GM23338 (cell line): ENCODE measurements at regions not wholly inside any gene's neighbourhood (a gene's known extent, or its start where the extent isn't known, plus 50 kb on each side); places are given as distances from the start of the nearest gene placed in this dataset.
"Not testable (repeated sequence)": the region's sequence is repeated elsewhere in the genome, so short reads cannot be mapped to it uniquely, and the experiment has no call there.

Experiments
- ATAC-seq: fragments of 200-7000 bp; cut with Tn5 transposase; 3 replicates; pipeline ENCODE4 v1.9.1; 2020
- DNase-seq: peaks from one replicate; pipeline ENCODE4 v3.0.0-alpha.2; 2015; ENCODE audit warnings: low spot score
- H2AFZ ChIP-seq: fragments of 200-600 bp; sonication (generic); 2 replicates; pipeline ENCODE4 v1.8.0; 2016; ENCODE audit warnings: antibody characterized with exemption, mild to moderate bottlenecking, moderate library complexity
- H3F3A ChIP-seq: fragments of 200-600 bp; sonication (generic); replicated peaks from 2 replicates; pipeline ENCODE4 v1.8.0; 2017; ENCODE audit warnings: antibody characterized with exemption, mixed run types, low read depth
- H3K27ac ChIP-seq: fragments of 200-600 bp; sonication (generic); 2 replicates; pipeline ENCODE4 v1.6.1; 2016; ENCODE audit warnings: low read depth
- H3K27me3 ChIP-seq: fragments of 200-600 bp; sonication (generic); 2 replicates; pipeline ENCODE4 v1.8.0; 2016; ENCODE audit warnings: mild to moderate bottlenecking, mixed run types, moderate library complexity; ENCODE audit not compliant: insufficient read depth
- H3K36me3 ChIP-seq: fragments of 200-600 bp; sonication (generic); 2 replicates; pipeline ENCODE4 v1.8.0; 2016; ENCODE audit warnings: mild to moderate bottlenecking; ENCODE audit not compliant: insufficient read depth
- H3K4me1 ChIP-seq: fragments of 200-600 bp; sonication (generic); 2 replicates; pipeline ENCODE4 v1.8.0; 2016; ENCODE audit warnings: mild to moderate bottlenecking, moderate library complexity; ENCODE audit not compliant: insufficient read depth
- H3K4me2 ChIP-seq: fragments of 200-600 bp; sonication (generic); 2 replicates; pipeline ENCODE4 v1.7.1; 2017; ENCODE audit warnings: mixed run types
- H3K4me3 ChIP-seq: fragments of 200-600 bp; sonication (generic); 2 replicates; pipeline ENCODE4 v1.6.1; 2016; ENCODE audit warnings: mixed run types
- H3K79me2 ChIP-seq: fragments of 200-600 bp; sonication (generic); replicated peaks from 2 replicates; pipeline ENCODE4 v1.8.0; 2017; ENCODE audit warnings: mild to moderate bottlenecking; ENCODE audit not compliant: insufficient read depth
- H3K9me2 ChIP-seq: fragments of 200-600 bp; sonication (generic); 2 replicates; pipeline ENCODE4 v1.8.0; 2017; ENCODE audit not compliant: insufficient read depth
- H4K20me1 ChIP-seq: fragments of 200-600 bp; sonication (generic); replicated peaks from 2 replicates; pipeline ENCODE4 v1.8.0; 2017; ENCODE audit warnings: mild to moderate bottlenecking; ENCODE audit not compliant: insufficient read depth
- H3K27ac Mint-ChIP-seq: 2 replicates; pipeline ENCODE4 v1.8.0; 2020; ENCODE audit warnings: inconsistent platforms, mild to moderate bottlenecking, moderate library complexity, mixed read lengths
- H3K27me3 Mint-ChIP-seq: 3 replicates; pipeline ENCODE4 v1.8.0; 2022; ENCODE audit warnings: low read depth, mild to moderate bottlenecking, moderate library complexity, mixed read lengths, inconsistent platforms; ENCODE audit not compliant: insufficient read depth, poor library complexity
- H3K36me3 Mint-ChIP-seq: 3 replicates; pipeline ENCODE4 v1.8.0; 2021; ENCODE audit warnings: low read depth, mild to moderate bottlenecking, inconsistent platforms, moderate library complexity, mixed read lengths
- H3K4me1 Mint-ChIP-seq: 3 replicates; pipeline ENCODE4 v1.8.0; 2020; ENCODE audit warnings: mild to moderate bottlenecking, inconsistent platforms, mixed read lengths
- H3K4me3 Mint-ChIP-seq: 3 replicates; pipeline ENCODE4 v1.8.0; 2021; ENCODE audit warnings: moderate library complexity, mild to moderate bottlenecking, inconsistent platforms, mixed read lengths
- H3K9me3 Mint-ChIP-seq: 3 replicates; pipeline ENCODE4 v1.8.0; 2020; ENCODE audit warnings: moderate library complexity, mild to moderate bottlenecking, inconsistent platforms, mixed read lengths
- CREB1 ChIP-seq: fragments of 250-450 bp; sonication (Bioruptor Pico); IDR thresholded peaks from 2 replicates; pipeline ENCODE4 v1.5.0; 2020; ENCODE audit warnings: low read depth, mild to moderate bottlenecking, moderate library complexity
- JUNB ChIP-seq: IDR thresholded peaks from one replicate; pipeline ENCODE4 v1.6.1; 2016; ENCODE audit warnings: antibody characterized with exemption; ENCODE audit not compliant: unreplicated experiment
- NANOG ChIP-seq: IDR thresholded peaks from 2 replicates; pipeline ENCODE4 v1.6.1; 2016; ENCODE audit warnings: antibody characterized with exemption, borderline replicate concordance
- POLR2AphosphoS5 ChIP-seq: IDR thresholded peaks from 2 replicates; pipeline ENCODE4 v1.6.1; 2016; ENCODE audit warnings: antibody characterized with exemption, low read depth
- REST ChIP-seq: IDR thresholded peaks from one replicate; pipeline ENCODE4 v1.6.1; 2018; ENCODE audit warnings: antibody characterized with exemption; ENCODE audit not compliant: unreplicated experiment
- STAT1 ChIP-seq: IDR thresholded peaks from one replicate; pipeline ENCODE4 v1.6.1; 2016; ENCODE audit warnings: antibody characterized with exemption; ENCODE audit not compliant: unreplicated experiment
- ZNF114 ChIP-seq: fragments of 250-450 bp; sonication (Bioruptor Pico); IDR thresholded peaks from 2 replicates; pipeline ENCODE4 v1.5.0; 2020; ENCODE audit warnings: mild to moderate bottlenecking, moderate library complexity
- ZNF331 ChIP-seq: fragments of 250-450 bp; sonication (Bioruptor Pico); IDR thresholded peaks from 2 replicates; pipeline ENCODE4 v1.5.0; 2020; ENCODE audit warnings: low read depth, mild to moderate bottlenecking, moderate library complexity
- TF ChIP-seq, protein P1 (sequence below), 2 experiments: fragments of 200-600 bp in 1 of 2; sonication (generic) in 1 of 2; conservative IDR thresholded peaks; 2 replicates each; pipeline versions ENCODE4 v1.5.1 to v1.6.1; 2016 to 2017; ENCODE audit warnings: antibody characterized with exemption in 2 of 2, low read depth in 2 of 2, mild to moderate bottlenecking in 2 of 2, moderate library complexity in 1 of 2
- TF ChIP-seq, protein P2 (sequence below): fragments of 250-450 bp; sonication (Bioruptor Pico); IDR thresholded peaks from 2 replicates; pipeline ENCODE4 v1.5.0; 2020; ENCODE audit warnings: mild to moderate bottlenecking, moderate library complexity
- TF ChIP-seq, protein P3 (sequence below): IDR thresholded peaks from 2 replicates; pipeline ENCODE4 v1.6.1; 2016; ENCODE audit warnings: antibody characterized with exemption

GRCh38 chr15:20363591-20363990 lies 178.0 kb downstream of the GOLGA6L6 start:
- not testable (repeated sequence) for H2AFZ ChIP-seq, H3K36me3 ChIP-seq, H3K36me3 Mint-ChIP-seq, H3K4me3 Mint-ChIP-seq, H3F3A ChIP-seq, H3K27ac Mint-ChIP-seq, H3K9me3 Mint-ChIP-seq, H3K4me1 ChIP-seq, H3K9me2 ChIP-seq, H3K79me2 ChIP-seq, DNase-seq, H3K27me3 ChIP-seq, ATAC-seq, H3K4me1 Mint-ChIP-seq, H3K27ac ChIP-seq, H3K4me2 ChIP-seq, H3K4me3 ChIP-seq, H3K27me3 Mint-ChIP-seq, H4K20me1 ChIP-seq

- no peaks in the 10 kb centered on the region for H3K9me3 Mint-ChIP-seq
- Histone ChIP-seq H3K27me3 (no peaks in the 10 kb centered on the region), H3K36me3 (peaks cover 5% of the 10 kb centered on the region), H2AFZ (no peak overlapping the region), H3K9me2 (no peaks in the 10 kb centered on the region), H3F3A (no peaks in the 10 kb centered on the region), H3K4me3 (no peak overlapping the region), H3K4me1 (no peaks in the 10 kb centered on the region), H3K79me2 (no peaks in the 10 kb centered on the region), H4K20me1 (no peaks in the 10 kb centered on the region), H3K4me2 (no peak overlapping the region), H3K27ac (no peak overlapping the region)
- H3K27me3 Mint-ChIP-seq, result peaks cover 8% of the 10 kb centered on the region
- no peak overlapping the region for H3K4me3 Mint-ChIP-seq
- no peak overlapping the region for H3K27ac Mint-ChIP-seq
- DNase-seq, result no peak
- H3K36me3 Mint-ChIP-seq, result peaks cover 7% of the 10 kb centered on the region
- no peak for ATAC-seq
- H3K4me1 Mint-ChIP-seq, result no peaks in the 10 kb centered on the region
- TF ChIP-seq ZNF331, result no peak
- TF ChIP-seq JUNB, result no peak
- no peak for TF ChIP-seq STAT1
- TF ChIP-seq REST, result no peak
- TF ChIP-seq NANOG, result no peak
- no peak for TF ChIP-seq CREB1 (CRISPR knock-in tag)
- TF ChIP-seq, protein P1, sequence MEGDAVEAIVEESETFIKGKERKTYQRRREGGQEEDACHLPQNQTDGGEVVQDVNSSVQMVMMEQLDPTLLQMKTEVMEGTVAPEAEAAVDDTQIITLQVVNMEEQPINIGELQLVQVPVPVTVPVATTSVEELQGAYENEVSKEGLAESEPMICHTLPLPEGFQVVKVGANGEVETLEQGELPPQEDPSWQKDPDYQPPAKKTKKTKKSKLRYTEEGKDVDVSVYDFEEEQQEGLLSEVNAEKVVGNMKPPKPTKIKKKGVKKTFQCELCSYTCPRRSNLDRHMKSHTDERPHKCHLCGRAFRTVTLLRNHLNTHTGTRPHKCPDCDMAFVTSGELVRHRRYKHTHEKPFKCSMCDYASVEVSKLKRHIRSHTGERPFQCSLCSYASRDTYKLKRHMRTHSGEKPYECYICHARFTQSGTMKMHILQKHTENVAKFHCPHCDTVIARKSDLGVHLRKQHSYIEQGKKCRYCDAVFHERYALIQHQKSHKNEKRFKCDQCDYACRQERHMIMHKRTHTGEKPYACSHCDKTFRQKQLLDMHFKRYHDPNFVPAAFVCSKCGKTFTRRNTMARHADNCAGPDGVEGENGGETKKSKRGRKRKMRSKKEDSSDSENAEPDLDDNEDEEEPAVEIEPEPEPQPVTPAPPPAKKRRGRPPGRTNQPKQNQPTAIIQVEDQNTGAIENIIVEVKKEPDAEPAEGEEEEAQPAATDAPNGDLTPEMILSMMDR (conservative IDR thresholded peaks at IDR 0.05; ENCODE audit: low read depth in 2 of 2), result no peak
- TF ChIP-seq, protein P2, sequence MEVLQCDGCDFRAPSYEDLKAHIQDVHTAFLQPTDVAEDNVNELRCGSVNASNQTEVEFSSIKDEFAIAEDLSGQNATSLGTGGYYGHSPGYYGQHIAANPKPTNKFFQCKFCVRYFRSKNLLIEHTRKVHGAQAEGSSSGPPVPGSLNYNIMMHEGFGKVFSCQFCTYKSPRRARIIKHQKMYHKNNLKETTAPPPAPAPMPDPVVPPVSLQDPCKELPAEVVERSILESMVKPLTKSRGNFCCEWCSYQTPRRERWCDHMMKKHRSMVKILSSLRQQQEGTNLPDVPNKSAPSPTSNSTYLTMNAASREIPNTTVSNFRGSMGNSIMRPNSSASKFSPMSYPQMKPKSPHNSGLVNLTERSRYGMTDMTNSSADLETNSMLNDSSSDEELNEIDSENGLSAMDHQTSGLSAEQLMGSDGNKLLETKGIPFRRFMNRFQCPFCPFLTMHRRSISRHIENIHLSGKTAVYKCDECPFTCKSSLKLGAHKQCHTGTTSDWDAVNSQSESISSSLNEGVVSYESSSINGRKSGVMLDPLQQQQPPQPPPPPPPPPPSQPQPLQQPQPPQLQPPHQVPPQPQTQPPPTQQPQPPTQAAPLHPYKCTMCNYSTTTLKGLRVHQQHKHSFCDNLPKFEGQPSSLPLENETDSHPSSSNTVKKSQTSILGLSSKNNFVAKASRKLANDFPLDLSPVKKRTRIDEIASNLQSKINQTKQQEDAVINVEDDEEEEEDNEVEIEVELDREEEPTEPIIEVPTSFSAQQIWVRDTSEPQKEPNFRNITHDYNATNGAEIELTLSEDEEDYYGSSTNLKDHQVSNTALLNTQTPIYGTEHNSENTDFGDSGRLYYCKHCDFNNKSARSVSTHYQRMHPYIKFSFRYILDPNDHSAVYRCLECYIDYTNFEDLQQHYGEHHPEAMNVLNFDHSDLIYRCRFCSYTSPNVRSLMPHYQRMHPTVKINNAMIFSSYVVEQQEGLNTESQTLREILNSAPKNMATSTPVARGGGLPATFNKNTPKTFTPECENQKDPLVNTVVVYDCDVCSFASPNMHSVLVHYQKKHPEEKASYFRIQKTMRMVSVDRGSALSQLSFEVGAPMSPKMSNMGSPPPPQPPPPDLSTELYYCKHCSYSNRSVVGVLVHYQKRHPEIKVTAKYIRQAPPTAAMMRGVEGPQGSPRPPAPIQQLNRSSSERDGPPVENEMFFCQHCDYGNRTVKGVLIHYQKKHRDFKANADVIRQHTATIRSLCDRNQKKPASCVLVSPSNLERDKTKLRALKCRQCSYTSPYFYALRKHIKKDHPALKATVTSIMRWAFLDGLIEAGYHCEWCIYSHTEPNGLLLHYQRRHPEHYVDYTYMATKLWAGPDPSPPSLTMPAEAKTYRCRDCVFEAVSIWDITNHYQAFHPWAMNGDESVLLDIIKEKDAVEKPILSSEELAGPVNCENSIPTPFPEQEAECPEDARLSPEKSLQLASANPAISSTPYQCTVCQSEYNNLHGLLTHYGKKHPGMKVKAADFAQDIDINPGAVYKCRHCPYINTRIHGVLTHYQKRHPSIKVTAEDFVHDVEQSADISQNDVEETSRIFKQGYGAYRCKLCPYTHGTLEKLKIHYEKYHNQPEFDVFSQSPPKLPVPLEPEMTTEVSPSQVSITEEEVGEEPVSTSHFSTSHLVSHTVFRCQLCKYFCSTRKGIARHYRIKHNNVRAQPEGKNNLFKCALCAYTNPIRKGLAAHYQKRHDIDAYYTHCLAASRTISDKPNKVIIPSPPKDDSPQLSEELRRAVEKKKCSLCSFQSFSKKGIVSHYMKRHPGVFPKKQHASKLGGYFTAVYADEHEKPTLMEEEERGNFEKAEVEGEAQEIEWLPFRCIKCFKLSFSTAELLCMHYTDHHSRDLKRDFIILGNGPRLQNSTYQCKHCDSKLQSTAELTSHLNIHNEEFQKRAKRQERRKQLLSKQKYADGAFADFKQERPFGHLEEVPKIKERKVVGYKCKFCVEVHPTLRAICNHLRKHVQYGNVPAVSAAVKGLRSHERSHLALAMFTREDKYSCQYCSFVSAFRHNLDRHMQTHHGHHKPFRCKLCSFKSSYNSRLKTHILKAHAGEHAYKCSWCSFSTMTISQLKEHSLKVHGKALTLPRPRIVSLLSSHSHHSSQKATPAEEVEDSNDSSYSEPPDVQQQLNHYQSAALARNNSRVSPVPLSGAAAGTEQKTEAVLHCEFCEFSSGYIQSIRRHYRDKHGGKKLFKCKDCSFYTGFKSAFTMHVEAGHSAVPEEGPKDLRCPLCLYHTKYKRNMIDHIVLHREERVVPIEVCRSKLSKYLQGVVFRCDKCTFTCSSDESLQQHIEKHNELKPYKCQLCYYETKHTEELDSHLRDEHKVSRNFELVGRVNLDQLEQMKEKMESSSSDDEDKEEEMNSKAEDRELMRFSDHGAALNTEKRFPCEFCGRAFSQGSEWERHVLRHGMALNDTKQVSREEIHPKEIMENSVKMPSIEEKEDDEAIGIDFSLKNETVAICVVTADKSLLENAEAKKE, result no peak
- TF ChIP-seq ZNF114 (CRISPR knock-in tag), result no peak
- TF ChIP-seq, protein P3, sequence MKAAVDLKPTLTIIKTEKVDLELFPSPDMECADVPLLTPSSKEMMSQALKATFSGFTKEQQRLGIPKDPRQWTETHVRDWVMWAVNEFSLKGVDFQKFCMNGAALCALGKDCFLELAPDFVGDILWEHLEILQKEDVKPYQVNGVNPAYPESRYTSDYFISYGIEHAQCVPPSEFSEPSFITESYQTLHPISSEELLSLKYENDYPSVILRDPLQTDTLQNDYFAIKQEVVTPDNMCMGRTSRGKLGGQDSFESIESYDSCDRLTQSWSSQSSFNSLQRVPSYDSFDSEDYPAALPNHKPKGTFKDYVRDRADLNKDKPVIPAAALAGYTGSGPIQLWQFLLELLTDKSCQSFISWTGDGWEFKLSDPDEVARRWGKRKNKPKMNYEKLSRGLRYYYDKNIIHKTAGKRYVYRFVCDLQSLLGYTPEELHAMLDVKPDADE, result no peak
- TF ChIP-seq POLR2AphosphoS5, result no peak
These were observed 180.5 kb downstream of the GOLGA6L6 start for GRCh38 chr15:20361091-20361490.
